Type B pancreatic cell (in vitro differentiated cells): ENCODE measurements at regions not wholly inside any gene's neighbourhood (a gene's known extent, or its start where the extent isn't known, plus 50 kb on each side); places are given as distances from the start of the nearest gene placed in this dataset.

Experiments used
- DNase-seq: peaks from one replicate; pipeline ENCODE4 v3.0.0; 2021; ENCODE audit warnings: mixed read lengths; ENCODE audit not compliant: unreplicated experiment; ENCODE audit errors: extremely low spot score
- H3K27ac Mint-ChIP-seq: 2 replicates; pipeline ENCODE4 v1.8.0; 2021; ENCODE audit warnings: mild to moderate bottlenecking, mixed read lengths
- H3K27me3 Mint-ChIP-seq: 2 replicates; pipeline ENCODE4 v1.8.0; 2021; ENCODE audit warnings: mixed read lengths
- H3K36me3 Mint-ChIP-seq: 2 replicates; pipeline ENCODE4 v1.8.0; 2021; ENCODE audit warnings: mixed read lengths
- H3K4me1 Mint-ChIP-seq: one replicate; pipeline ENCODE4 v1.8.0; 2021; ENCODE audit warnings: mixed read lengths; ENCODE audit not compliant: unreplicated experiment
- H3K4me3 Mint-ChIP-seq: 2 replicates; pipeline ENCODE4 v1.8.0; 2021; ENCODE audit warnings: mild to moderate bottlenecking, mixed read lengths
- H3K9me3 Mint-ChIP-seq: 2 replicates; pipeline ENCODE4 v1.8.0; 2021; ENCODE audit warnings: mixed read lengths
- CTCF ChIP-seq: fragments of 200-600 bp; sonication (generic); conservative IDR thresholded peaks from 2 replicates; pipeline ENCODE4 v1.5.0; 2021; ENCODE audit warnings: antibody characterized with exemption, mild to moderate bottlenecking

DNA sequence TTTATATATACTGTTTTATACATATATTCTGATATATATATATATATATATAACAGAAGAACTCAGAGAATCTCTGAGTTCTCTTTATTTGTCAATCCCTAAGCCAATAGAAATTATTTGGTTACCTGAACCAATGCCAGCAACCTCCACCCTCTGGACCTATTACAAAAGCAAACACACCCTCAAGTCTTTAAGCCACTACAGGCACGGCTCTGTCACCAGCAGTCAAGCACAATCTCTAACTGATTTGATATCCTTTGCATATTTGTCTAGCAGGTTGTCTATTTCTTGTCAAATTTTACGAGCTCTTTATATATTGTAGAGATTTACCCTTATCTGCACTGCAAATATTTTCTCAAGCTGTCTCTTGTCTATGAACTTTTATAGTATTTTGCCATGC, 66.6 kb upstream of the TOPAZ1 start:
- Mint-ChIP-seq H3K27ac (no peak overlapping the region), H3K27me3 (peaks cover 31% of the 10 kb centered on the region), H3K9me3 (no peaks in the 10 kb centered on the region), H3K4me1 (no peaks in the 10 kb centered on the region), H3K36me3 (no peaks in the 10 kb centered on the region), H3K4me3 (no peak overlapping the region)
- no peak for DNase-seq
- TF ChIP-seq CTCF, result no peak

- H3K27ac Mint-ChIP-seq, result no peak overlapping the region
Measured at GRCh38 chr3:44179246-44179645, 62.4 kb upstream of the TOPAZ1 start.

DNA sequence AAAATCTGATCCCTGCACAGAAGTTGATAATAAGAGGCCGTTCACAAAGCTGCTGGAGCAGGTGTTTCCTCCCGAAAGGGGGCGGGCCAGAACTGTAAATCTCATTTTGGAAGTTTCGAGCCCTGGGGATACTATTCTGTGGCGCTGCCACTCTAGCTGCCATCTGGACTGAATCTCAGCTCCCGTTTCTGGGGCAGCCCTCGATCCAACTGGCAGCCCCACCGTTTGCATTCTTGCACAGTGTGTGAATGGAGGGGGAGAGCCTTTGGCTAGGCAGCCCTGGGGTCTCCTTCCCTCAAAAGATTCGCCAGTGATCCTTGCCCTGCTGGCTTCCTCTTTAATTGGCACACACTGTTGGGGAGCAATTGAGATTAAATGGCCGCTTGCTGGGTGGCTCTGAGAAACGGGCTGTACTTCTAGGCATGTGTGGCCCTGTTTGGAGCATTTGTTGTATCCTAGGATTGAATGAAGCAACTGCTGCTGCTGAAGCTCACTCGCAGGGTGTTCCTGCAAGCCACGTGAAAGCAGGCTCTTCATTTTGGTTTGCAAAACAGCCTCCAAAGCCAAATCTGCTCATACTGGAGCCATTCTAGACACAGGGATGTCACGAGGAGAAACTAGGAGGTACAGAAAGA, 57.2 kb upstream of the TOPAZ1 start:
- no peak for DNase-seq
- no peak for TF ChIP-seq CTCF
- H3K4me3 Mint-ChIP-seq, result no peak overlapping the region
- H3K27ac Mint-ChIP-seq, result no peak overlapping the region
- H3K36me3 Mint-ChIP-seq, result no peaks in the 10 kb centered on the region
- peaks cover 19% of the 10 kb centered on the region for H3K27me3 Mint-ChIP-seq
- H3K9me3 Mint-ChIP-seq, result no peaks in the 10 kb centered on the region
- no peaks in the 10 kb centered on the region for H3K4me1 Mint-ChIP-seq

More at GRCh38 chr3:44179246-44179645, 62.4 kb upstream of the TOPAZ1 start:
- no peak for TF ChIP-seq CTCF
- Mint-ChIP-seq H3K36me3 (no peaks in the 10 kb centered on the region), H3K9me3 (no peaks in the 10 kb centered on the region), H3K4me1 (no peaks in the 10 kb centered on the region), H3K27me3 (peaks cover 20% of the 10 kb centered on the region), H3K4me3 (no peak overlapping the region)
- no peak for DNase-seq

DNA sequence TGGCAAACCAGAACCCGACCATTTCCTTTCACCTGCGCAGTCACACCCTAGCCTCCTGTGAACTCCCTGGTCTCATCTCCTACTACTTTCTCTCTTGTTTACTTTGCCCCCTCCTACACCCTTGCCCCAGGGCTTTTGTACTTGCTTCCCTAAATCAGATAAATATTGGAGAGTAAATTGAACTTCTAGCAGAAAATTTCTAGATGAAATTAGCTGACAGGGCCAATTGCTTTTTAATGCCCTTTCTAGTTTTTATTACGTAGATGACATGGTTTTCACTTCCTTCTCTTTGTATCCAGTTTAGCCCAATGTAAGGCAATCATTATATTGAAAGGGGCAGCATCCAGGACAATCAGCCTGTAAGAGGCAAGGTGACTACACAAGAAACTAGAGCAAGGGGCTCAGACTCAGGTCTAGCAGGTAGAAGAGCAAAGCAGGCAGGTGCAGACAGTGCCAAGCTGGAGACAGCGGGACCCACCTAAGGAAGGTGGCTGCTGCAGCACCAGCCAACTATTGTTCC, 56.2 kb upstream of the TOPAZ1 start:
- H3K4me3 Mint-ChIP-seq, result no peak overlapping the region

GRCh38 chr3:44186111-44186672, 55.5 kb upstream of the TOPAZ1 start:
- Mint-ChIP-seq H3K27me3 (peaks cover 16% of the 10 kb centered on the region), H3K9me3 (no peaks in the 10 kb centered on the region), H3K27ac (no peak overlapping the region), H3K4me1 (no peaks in the 10 kb centered on the region), H3K36me3 (no peaks in the 10 kb centered on the region), H3K4me3 (no peak overlapping the region)
- DNase-seq, result no peak
- no peak for TF ChIP-seq CTCF

More for the DNA sequence above, 56.2 kb upstream of the TOPAZ1 start:
- peaks cover 16% of the 10 kb centered on the region for H3K27me3 Mint-ChIP-seq
- H3K9me3 Mint-ChIP-seq, result no peaks in the 10 kb centered on the region
- TF ChIP-seq CTCF, result no peak
- no peak overlapping the region for H3K27ac Mint-ChIP-seq
- H3K4me1 Mint-ChIP-seq, result no peaks in the 10 kb centered on the region
- DNase-seq, result no peak
- H3K36me3 Mint-ChIP-seq, result no peaks in the 10 kb centered on the region
